Fibroblast of gingiva (primary cell): ENCODE measurements at regions not wholly inside any gene's neighbourhood (a gene's known extent, or its start where the extent isn't known, plus 50 kb on each side); places are given as distances from the start of the nearest gene placed in this dataset.

Source experiments
- DNase-seq: peaks from one replicate; pipeline ENCODE4 v3.0.0-alpha.2; 2011; ENCODE audit warnings: low read depth

GRCh38 chr5:18111906-18112465, 477.7 kb downstream of the TAF11L14 start:
- DNase-seq, result no peak

- peak; percentile 3 for DNase-seq
Measured at GRCh38 chr5:18113721-18114120, 479.5 kb downstream of the TAF11L14 start.

GRCh38 chr5:18114151-18114757, 480.0 kb downstream of the TAF11L14 start:
- DNase-seq, result no peak

GRCh38 chr5:18117968-18118367, 483.7 kb downstream of the TAF11L14 start:
- no peak for DNase-seq

- DNase-seq, result no peak
Measured at GRCh38 chr5:18119156-18119785, 485.0 kb downstream of the TAF11L14 start.

GRCh38 chr5:18141222-18141621, 507.0 kb downstream of the TAF11L14 start:
- DNase-seq, result no peak

GRCh38 chr5:18142831-18143230, 508.6 kb downstream of the TAF11L14 start:
- no peak for DNase-seq

- no peak for DNase-seq
Measured at GRCh38 chr5:18152671-18153070, 518.4 kb downstream of the TAF11L14 start.

- DNase-seq, result no peak
Measured at GRCh38 chr5:18158166-18158565, 523.9 kb downstream of the TAF11L14 start.

- DNase-seq, result no peak
Measured at GRCh38 chr5:18159331-18159730, 525.1 kb downstream of the TAF11L14 start.

- DNase-seq, result no peak
Measured at GRCh38 chr5:18171684-18172083, 537.4 kb downstream of the TAF11L14 start.

GRCh38 chr5:18179579-18179978, 545.3 kb downstream of the TAF11L14 start:
- DNase-seq, result no peak

GRCh38 chr5:18181575-18181974, 547.3 kb downstream of the TAF11L14 start:
- no peak for DNase-seq

GRCh38 chr5:18195910-18196309, 561.6 kb downstream of the TAF11L14 start:
- DNase-seq, result no peak

- DNase-seq, result no peak
Measured at GRCh38 chr5:18197734-18198133, 563.5 kb downstream of the TAF11L14 start.

GRCh38 chr5:18202164-18202563, 567.9 kb downstream of the TAF11L14 start:
- DNase-seq, result no peak

- DNase-seq, result no peak
Measured at GRCh38 chr5:18203296-18203695, 569.0 kb downstream of the TAF11L14 start.

- no peak for DNase-seq
Measured at GRCh38 chr5:18213666-18214065, 579.4 kb downstream of the TAF11L14 start.

- DNase-seq, result no peak
Measured at GRCh38 chr5:18216016-18216415, 581.8 kb downstream of the TAF11L14 start.

- no peak for DNase-seq
Measured at GRCh38 chr5:18216729-18217128, 582.5 kb downstream of the TAF11L14 start.

GRCh38 chr5:18219241-18219640, 585.0 kb downstream of the TAF11L14 start:
- no peak for DNase-seq

- no peak for DNase-seq
Measured at GRCh38 chr5:18220631-18221030, 586.4 kb downstream of the TAF11L14 start.

GRCh38 chr5:18236386-18236785, 602.1 kb downstream of the TAF11L14 start:
- DNase-seq, result no peak

- no peak for DNase-seq
Measured at GRCh38 chr5:18238321-18238720, 604.1 kb downstream of the TAF11L14 start.
